ENCODE measurements at regions not wholly inside any gene's neighbourhood (a gene's known extent, or its start where the extent isn't known, plus 50 kb on each side); places are given as distances from the start of the nearest gene placed in this dataset.

DNA sequence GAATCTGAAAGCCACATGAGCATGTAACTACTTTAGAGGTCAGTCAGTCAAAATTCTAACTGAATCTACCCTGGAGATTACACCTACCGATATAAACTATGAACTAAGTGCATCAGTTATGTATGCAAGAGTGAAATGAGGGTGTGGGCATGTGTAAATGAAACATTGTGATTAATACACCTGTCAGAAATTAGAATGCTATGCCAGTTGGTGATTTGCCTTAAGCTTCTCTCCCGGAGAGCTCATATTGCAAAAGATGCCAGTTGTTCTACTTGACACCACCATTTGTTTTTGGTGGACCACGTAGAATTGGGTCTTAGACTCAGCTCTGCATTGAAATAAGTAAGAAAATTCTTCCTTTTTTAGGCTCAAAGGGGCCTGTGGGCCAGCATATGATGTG, 91.0 kb upstream of the KBTBD8 start:
- Histone ChIP-seq H2AFZ (no peak overlapping the region), H3K4me2 (no peak overlapping the region), H4K20me1 (ENCODE audit: insufficient read depth) (no peaks in the 10 kb centered on the region), H3K9me3 (ENCODE audit: insufficient read depth, low read depth) (no peaks in the 10 kb centered on the region), H3K27me3 (ENCODE audit: insufficient read depth, low read depth) (no peaks in the 10 kb centered on the region; the same call in 1 of the 2 replicates), H3K36me3 (ENCODE audit: low read depth) (no peaks in the 10 kb centered on the region), H3K4me3 (no peak overlapping the region), H3K4me1 (replicated peaks; ENCODE audit: insufficient read depth) (no peaks in the 10 kb centered on the region), H3F3A (ENCODE audit: insufficient read depth, low read depth) (no peaks in the 10 kb centered on the region), H3K9me2 (ENCODE audit: insufficient read depth) (no peaks in the 10 kb centered on the region), H3K27ac (no peak overlapping the region), H3K79me2 (ENCODE audit: low read depth) (no peaks in the 10 kb centered on the region)
- CTCF ChIA-PET = no interaction called here
- BruUV-seq (replicated peaks) = no TSS peak
- TF ChIP-seq EZH2 (IDR thresholded peaks at IDR 0.05; ENCODE audit: low read depth) = no peak
- TF ChIP-seq CTCF (conservative IDR thresholded peaks at IDR 0.05) = no peak
- no peak for DNase-seq
- intact Hi-C loops (cut with micrococcal nuclease; ENCODE audit: unreplicated experiment) = no loop called here
- POLR2A ChIA-PET (ENCODE audit: unreplicated experiment) = no interaction called here

DNA sequence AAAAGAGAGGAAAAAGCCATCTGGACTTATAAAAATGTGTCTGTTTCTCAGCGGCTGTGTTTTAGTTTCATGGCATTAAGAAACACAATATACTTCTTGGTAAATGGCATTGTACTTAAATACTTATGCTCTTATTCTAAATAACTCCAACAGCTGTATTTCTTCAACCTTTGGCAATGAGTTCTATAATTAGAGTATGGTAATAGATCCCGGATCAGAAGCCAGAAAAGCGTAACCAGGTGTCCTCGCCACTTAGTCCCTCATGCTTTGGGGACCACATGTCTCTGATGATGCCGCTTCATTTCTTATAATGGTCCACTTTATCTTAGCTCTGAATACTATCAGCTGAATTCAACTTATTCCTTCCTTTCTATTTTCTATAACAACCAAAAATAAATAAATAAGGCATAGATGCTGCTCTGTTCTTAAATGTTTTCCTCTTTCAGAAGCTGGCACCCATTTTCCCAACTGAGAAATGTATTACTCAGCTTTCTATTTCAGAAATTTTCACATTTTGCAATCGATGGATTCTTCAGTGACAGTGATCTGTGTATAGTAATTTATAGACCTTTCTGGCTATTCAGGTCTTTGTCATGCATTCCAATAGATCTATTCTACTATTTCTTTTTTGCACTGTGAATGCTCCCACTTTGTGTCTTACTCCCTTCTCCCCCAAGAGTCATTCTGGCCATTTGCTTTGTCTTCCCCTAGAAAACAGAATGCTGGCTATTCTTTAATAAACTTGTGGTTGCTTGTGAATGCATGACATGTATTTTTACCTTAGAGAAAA, 87.6 kb upstream of the KBTBD8 start:
- Histone ChIP-seq H3F3A (ENCODE audit: insufficient read depth, low read depth) (no peaks in the 10 kb centered on the region), H3K9me3 (ENCODE audit: insufficient read depth, low read depth) (no peaks in the 10 kb centered on the region), H3K27me3 (ENCODE audit: insufficient read depth, low read depth) (peaks cover under 1% of the 10 kb centered on the region; the same call in 1 of the 2 replicates), H3K4me1 (replicated peaks; ENCODE audit: insufficient read depth) (no peaks in the 10 kb centered on the region), H3K4me3 (no peak overlapping the region), H3K9me2 (ENCODE audit: insufficient read depth) (no peaks in the 10 kb centered on the region), H4K20me1 (ENCODE audit: insufficient read depth) (no peaks in the 10 kb centered on the region), H3K27ac (no peak overlapping the region), H3K36me3 (ENCODE audit: low read depth) (no peaks in the 10 kb centered on the region), H2AFZ (no peak overlapping the region), H3K4me2 (no peak overlapping the region), H3K79me2 (ENCODE audit: low read depth) (no peaks in the 10 kb centered on the region)
- POLR2A ChIA-PET (ENCODE audit: unreplicated experiment) = no interaction called here
- no peak for DNase-seq
- CTCF ChIA-PET = no interaction called here
- intact Hi-C loops (cut with micrococcal nuclease; ENCODE audit: unreplicated experiment) = no loop called here
- TF ChIP-seq EZH2 (IDR thresholded peaks at IDR 0.05; ENCODE audit: low read depth) (no peak), CTCF (conservative IDR thresholded peaks at IDR 0.05) (no peak)
- no TSS peak for BruUV-seq (replicated peaks)

DNA sequence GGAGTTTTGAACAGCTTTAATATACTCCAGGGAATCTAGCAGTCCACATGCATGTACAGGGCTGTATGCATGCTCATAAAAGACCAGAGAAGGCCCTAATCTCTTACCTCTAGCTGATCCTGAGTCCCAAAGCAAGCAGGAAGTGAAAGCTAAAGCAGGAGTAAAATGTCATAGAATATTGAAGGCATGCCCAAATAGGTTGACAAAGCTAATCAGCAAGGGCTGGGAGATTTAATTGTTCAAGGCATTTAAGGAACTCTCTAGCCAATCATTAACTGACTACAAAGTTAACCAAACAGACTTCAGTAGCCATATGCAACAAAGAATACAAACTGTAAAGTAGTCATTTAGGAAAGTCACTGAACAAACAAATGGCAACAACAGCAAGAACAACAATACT, 85.8 kb upstream of the KBTBD8 start:
- CTCF ChIA-PET = no interaction called here

More for the DNA sequence above, 85.8 kb upstream of the KBTBD8 start:
- DNase-seq = no peak
- no peaks in the 10 kb centered on the region for H3K4me1 ChIP-seq (replicated peaks; ENCODE audit: insufficient read depth)
- no peak overlapping the region for H3K4me3 ChIP-seq
- H4K20me1 ChIP-seq (ENCODE audit: insufficient read depth) = no peaks in the 10 kb centered on the region
- no peak overlapping the region for H3K27ac ChIP-seq
- no peaks in the 10 kb centered on the region for H3K79me2 ChIP-seq (ENCODE audit: low read depth)
- intact Hi-C loops (cut with micrococcal nuclease; ENCODE audit: unreplicated experiment) = no loop called here
- peaks cover 3% of the 10 kb centered on the region; the same call in 1 of the 2 replicates for H3K27me3 ChIP-seq (ENCODE audit: insufficient read depth, low read depth)
- no TSS peak for BruUV-seq (replicated peaks)
- no peak for TF ChIP-seq CTCF (conservative IDR thresholded peaks at IDR 0.05)
- no peak for TF ChIP-seq EZH2 (IDR thresholded peaks at IDR 0.05; ENCODE audit: low read depth)
- no peaks in the 10 kb centered on the region for H3F3A ChIP-seq (ENCODE audit: insufficient read depth, low read depth)
- no peak overlapping the region for H2AFZ ChIP-seq
- no peaks in the 10 kb centered on the region for H3K36me3 ChIP-seq (ENCODE audit: low read depth)
- no peaks in the 10 kb centered on the region for H3K9me3 ChIP-seq (ENCODE audit: insufficient read depth, low read depth)
- H3K9me2 ChIP-seq (ENCODE audit: insufficient read depth) = no peaks in the 10 kb centered on the region
- POLR2A ChIA-PET (ENCODE audit: unreplicated experiment) = no interaction called here
- H3K4me2 ChIP-seq = no peak overlapping the region
